ENCODE measurements at regions not wholly inside any gene's neighbourhood (a gene's known extent, or its start where the extent isn't known, plus 50 kb on each side); places are given as distances from the start of the nearest gene placed in this dataset.

- intact Hi-C loops (cut with DNase I): no loop called here
- H3K9me3 ChIP-seq: no peaks in the 10 kb centered on the region
- DNase-seq: no peak
- no peaks in the 10 kb centered on the region for H3K36me3 ChIP-seq
- no peak overlapping the region for H3K4me3 ChIP-seq
- no peaks in the 10 kb centered on the region for H3K4me1 ChIP-seq
- no peak overlapping the region for H3K27ac ChIP-seq
- no peaks in the 10 kb centered on the region for H3K27me3 ChIP-seq
- TF ChIP-seq CTCF (IDR thresholded peaks at IDR 0.05): no peak
- H3K9ac ChIP-seq (ENCODE audit: low read depth in 2 of 2, low read length in 2 of 2): no peak overlapping the region
Observed at GRCh38 chr9:1606253-1606652, 408.9 kb upstream of the SMARCA2 start.

GRCh38 chr9:1612886-1613285 lies 402.3 kb upstream of the SMARCA2 start:
- Histone ChIP-seq H3K36me3 (no peaks in the 10 kb centered on the region), H3K4me1 (no peaks in the 10 kb centered on the region), H3K9ac (ENCODE audit: low read depth in 2 of 2, low read length in 2 of 2) (no peak overlapping the region), H3K27me3 (no peaks in the 10 kb centered on the region), H3K9me3 (no peaks in the 10 kb centered on the region), H3K4me3 (no peak overlapping the region), H3K27ac (no peak overlapping the region)
- intact Hi-C loops (cut with DNase I): loop anchor here (10.0 kb wide), 1 partner anchor 598 kb away; no protein-coding TSS in a partner anchor
- TF ChIP-seq CTCF (IDR thresholded peaks at IDR 0.05): no peak
- DNase-seq: no peak

GRCh38 chr9:1617419-1617818 lies 397.7 kb upstream of the SMARCA2 start:
- Histone ChIP-seq H3K36me3 (no peaks in the 10 kb centered on the region), H3K9me3 (no peaks in the 10 kb centered on the region), H3K4me3 (no peak overlapping the region), H3K9ac (ENCODE audit: low read depth in 2 of 2, low read length in 2 of 2) (no peak overlapping the region), H3K27ac (no peak overlapping the region), H3K4me1 (no peaks in the 10 kb centered on the region), H3K27me3 (no peaks in the 10 kb centered on the region)
- intact Hi-C loops (cut with DNase I): loop anchor here (10.0 kb wide), 1 partner anchor 603 kb away; no protein-coding TSS in a partner anchor
- TF ChIP-seq CTCF (IDR thresholded peaks at IDR 0.05): no peak
- DNase-seq: no peak

GRCh38 chr9:1619915-1620710 lies 395.0 kb upstream of the SMARCA2 start:
- Histone ChIP-seq H3K27ac (no peak overlapping the region), H3K4me3 (no peak overlapping the region), H3K9me3 (no peaks in the 10 kb centered on the region), H3K9ac (ENCODE audit: low read depth in 2 of 2, low read length in 2 of 2) (no peak overlapping the region), H3K36me3 (no peaks in the 10 kb centered on the region), H3K27me3 (no peaks in the 10 kb centered on the region), H3K4me1 (no peaks in the 10 kb centered on the region)
- no peak for TF ChIP-seq CTCF (IDR thresholded peaks at IDR 0.05)
- DNase-seq: no peak
- intact Hi-C loops (cut with DNase I): loop anchor here (10.0 kb wide), 1 partner anchor 605 kb away; no protein-coding TSS in a partner anchor

GRCh38 chr9:1637401-1637800 lies 377.7 kb upstream of the SMARCA2 start:
- Histone ChIP-seq H3K27ac (no peak overlapping the region), H3K36me3 (no peaks in the 10 kb centered on the region), H3K9ac (ENCODE audit: low read depth in 2 of 2, low read length in 2 of 2) (no peak overlapping the region), H3K27me3 (no peaks in the 10 kb centered on the region), H3K4me3 (no peak overlapping the region), H3K4me1 (no peaks in the 10 kb centered on the region), H3K9me3 (no peaks in the 10 kb centered on the region)
- TF ChIP-seq CTCF (IDR thresholded peaks at IDR 0.05): no peak
- DNase-seq: no peak
- intact Hi-C loops (cut with DNase I): no loop called here

Data from colonic mucosa (tissue), 4 donors.